ENCODE measurements at regions not wholly inside any gene's neighbourhood (a gene's known extent, or its start where the extent isn't known, plus 50 kb on each side); places are given as distances from the start of the nearest gene placed in this dataset.
"Not testable (repeated sequence)": the region's sequence is repeated elsewhere in the genome, so short reads cannot be mapped to it uniquely, and the experiment has no call there.

DNA sequence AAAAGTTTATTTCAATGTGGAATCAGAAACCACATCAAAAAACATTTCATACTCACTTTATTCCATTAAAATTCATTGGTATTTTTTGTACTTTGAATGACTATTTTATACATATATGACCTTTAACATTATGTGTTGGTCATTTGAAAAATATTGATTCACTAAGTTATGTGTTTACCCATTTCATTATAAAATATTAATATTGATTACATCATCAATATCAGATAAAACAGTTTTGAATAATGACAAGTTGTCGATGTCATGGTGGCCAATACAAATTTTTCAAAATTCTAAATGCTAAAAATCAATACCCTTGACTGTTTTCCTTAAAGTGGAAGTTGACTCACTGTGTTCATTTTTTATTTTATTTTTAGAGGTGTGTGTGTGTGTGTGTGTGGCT, 239.7 kb upstream of the ROBO1 start:
- DNase-seq: no peak

DNA sequence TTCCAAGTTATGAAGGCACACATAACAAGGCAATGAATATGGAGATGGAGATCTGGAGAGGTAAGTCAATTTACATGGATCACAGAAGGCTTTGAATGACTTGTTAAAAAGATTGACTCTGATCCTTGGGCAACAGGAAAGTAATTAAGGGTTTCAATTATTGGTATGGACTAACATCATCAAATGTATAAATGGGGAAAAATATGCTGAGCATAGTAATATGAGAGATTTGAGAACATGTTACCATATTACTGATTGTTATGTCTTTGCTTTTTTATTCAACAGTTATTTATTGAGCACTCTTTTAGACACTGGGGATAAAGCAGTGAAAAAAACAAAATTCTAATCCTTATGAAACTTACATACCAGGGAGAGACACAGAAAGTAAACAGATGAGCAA, 238.5 kb upstream of the ROBO1 start:
- DNase-seq: no peak

DNA sequence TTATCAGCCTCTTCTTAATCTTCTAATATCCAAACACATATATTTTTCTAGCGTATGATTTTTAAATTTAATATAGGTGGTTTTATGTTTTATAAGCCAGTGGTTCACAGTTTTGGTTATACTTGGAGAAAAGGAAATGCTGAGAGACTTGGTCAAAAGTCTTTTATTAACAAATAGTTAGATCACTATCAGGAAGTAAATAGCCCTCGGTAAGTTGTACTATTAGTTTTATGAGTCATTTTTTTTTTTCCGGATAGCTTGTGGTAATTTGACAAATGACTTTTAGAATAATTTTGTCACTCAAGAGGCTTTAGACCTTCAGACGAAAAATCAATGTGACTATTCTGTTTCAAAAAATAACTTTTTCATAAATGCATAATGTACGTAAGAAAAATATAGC, 232.2 kb upstream of the ROBO1 start:
- DNase-seq: no peak

DNA sequence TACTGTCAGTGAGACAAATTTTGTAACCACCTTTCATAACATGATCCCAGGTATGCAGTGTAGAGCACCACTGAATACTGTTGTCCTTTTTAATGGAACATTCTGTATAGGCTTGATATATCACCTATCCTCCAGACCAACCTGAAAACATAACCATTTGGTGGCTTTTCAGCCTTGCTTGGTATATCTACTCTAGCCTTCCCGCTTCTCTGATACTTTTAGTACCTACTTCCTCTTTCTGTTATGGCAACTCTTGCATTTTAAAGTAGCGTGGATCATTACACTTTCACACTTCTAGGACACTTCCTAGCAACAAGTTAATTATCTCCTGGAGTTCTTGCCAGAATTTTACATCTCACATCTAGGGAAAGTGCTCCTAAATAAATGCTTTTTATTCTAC, 226.6 kb upstream of the ROBO1 start:
- DNase-seq: no peak

DNA sequence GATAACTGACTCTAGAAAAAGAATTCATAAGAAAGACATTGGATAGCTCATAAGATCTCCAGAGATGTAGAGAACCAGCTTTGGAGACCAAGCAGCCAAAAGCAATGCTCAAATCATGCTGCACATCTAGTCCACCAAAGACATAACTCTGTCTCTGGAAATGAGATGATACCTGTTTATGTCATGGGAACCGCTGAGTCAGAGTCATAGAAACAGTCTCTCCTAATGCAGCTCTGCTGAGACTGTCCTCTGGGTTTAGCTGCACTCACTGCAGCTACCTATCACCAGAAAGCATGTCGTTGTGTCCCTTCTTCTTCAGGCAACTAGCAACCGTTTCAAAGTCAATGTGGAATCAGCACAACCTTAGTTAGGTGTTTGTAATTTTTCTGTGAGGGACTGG, 218.5 kb upstream of the ROBO1 start:
- DNase-seq: no peak

DNA sequence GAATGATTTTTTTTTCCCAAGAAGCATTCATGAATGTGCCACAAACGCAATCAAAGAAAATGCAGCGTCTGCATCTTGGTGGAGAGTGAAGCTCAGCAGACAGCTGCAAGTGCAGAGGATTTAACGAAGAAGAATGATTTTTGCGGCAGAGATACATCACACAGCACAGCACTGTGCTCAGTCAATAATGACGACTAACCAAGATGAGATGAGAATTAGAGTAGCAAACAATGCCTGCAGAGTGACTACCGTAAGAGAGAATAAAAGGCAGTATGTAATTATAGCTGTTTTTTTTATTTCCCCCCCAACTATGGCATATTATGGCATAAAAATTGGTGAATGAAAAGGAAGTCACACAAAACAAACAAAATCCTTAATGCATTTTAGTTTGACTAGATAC, 218.0 kb upstream of the ROBO1 start:
- DNase-seq: no peak

DNA sequence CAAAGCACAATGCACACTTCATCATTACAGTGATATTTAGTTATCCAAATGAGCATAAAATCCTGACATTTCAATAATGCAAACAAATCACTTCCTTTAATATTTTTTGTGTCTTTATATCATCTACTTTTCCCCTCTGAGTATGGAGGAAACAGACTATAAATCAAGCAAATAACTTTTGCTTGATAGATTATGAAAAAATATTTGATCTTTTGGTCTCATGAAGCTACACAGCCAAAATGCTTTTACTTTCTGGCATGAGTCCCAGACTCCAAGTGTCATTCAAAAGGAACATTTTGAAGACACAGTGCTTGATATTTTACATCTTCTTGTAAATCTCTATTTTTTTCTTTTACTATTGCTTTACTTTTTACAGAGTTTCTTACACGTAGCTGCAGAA, 215.3 kb upstream of the ROBO1 start:
- no peak for DNase-seq

DNA sequence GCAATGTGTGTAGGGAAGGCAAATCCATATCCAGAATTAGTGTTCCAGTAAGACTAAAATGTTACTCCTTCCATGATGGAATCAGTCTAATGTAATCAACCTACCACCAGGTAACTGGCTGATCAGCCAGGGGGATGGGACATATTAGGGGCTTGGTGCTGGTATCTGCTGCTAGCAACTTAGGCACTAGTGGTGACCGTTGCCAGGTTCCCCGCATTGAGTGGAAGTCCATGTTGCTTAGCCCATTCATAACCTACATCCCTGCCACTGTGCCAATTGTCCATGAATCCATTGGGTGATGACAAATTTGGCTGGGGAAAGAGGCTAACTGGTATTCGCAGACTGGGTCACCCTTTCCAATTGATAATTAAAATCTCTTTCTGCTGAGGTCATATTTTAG, 212.2 kb upstream of the ROBO1 start:
- DNase-seq: no peak

DNA sequence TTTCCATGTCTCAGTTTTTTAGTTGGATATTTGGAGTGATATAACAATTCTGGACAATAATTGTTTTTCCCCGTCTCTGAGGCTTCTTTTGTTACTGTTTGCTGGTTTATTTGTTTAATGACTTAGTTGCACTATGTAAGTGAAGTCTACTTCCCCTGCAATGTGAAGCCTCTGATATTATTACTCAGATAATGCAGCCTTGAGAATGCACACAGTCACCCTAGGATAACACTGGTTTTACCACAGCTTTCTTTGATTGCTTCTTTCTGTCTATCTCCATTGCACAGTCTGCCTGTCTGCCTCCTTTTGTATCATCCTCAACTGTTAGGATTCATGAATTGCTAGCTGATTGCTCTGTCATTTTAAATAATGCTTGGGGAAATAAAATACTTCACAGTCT, 208.7 kb upstream of the ROBO1 start:
- DNase-seq: no peak

DNA sequence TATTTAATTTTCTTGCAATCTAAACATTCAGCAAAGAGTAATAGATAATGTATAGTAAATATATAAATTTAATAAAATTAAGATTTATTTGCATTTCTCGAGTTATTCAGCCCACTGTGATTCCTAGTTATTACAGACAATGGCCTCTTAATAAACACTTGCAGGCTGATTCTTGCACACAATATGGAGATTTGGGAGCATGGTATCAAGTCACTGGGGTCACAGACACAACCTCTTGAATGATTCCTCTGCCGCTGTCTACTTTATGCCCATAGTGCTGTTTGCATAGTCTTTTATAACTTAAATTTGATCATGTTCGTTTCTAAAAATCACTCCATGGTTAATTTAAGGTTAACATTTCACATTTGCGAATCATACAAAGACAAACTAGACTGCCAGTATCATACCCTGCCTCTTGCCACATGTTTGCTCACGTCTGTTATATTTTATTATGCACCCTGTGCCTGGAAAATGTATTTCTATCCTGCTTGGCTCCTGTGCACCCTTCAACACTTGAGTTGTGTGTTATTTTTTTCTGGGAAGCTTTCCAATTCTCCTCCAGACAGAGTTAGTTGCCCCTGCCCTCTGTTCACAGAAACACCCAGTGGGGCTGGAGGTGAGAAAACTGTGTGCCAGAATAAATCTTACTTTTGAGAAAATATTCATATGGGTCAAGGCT, 206.3 kb upstream of the ROBO1 start:
- DNase-seq: no peak

DNA sequence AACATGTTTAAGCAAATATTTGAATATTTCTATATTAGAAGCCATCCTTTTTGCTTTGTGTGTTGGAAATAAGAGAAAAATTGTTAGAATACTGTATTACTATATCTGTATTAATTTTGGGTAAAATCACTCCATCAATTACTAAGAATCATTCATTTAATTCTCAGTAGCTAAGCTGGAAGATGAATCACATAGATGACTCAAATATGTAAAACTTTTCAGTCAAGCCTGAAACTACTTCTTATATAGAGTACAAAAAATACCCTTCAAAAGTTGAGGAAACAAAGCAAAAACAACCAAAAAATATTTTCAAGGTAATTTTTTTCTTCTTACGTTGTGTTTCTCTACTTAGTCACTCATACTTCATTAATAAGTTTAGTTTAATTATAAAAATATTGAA, 205.7 kb upstream of the ROBO1 start:
- DNase-seq: no peak

DNA sequence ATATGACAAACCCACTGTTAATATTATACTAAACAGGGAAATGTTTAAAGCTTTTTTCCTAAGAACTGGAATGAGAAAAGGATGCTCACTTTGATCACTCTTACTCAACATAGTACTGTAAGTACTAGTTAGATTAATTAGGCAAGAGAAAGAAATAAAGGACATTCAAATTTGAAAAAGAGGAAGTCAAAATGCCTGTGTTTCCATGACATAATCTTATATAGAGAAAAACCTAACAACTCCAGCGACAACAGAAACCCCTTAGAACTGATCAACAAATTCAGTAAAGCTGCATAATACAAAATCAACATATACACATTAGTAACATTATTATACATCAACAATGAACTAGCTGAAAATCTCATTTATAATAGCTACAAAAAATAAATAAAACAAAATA, 200.6 kb upstream of the ROBO1 start:
- no peak for DNase-seq

DNA sequence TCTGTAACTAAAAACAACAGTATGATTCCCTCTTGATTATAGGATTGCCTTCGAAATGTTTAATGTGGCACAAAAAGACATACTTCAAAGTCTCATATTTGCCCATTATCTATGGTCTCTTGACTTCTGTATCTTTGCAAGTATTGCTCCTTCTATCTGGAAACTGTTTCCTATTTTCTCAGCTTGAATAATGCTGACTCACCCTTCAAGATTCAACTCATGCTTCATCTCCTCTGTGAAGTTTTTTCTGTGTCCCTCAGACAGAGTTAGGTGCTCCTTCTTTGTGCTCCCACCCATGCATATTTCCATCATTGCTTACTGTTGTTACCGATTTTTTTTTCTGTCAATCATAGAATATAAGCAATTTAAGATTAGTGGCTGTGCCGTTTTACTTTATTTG, 192.8 kb upstream of the ROBO1 start:
- no peak for DNase-seq

DNA sequence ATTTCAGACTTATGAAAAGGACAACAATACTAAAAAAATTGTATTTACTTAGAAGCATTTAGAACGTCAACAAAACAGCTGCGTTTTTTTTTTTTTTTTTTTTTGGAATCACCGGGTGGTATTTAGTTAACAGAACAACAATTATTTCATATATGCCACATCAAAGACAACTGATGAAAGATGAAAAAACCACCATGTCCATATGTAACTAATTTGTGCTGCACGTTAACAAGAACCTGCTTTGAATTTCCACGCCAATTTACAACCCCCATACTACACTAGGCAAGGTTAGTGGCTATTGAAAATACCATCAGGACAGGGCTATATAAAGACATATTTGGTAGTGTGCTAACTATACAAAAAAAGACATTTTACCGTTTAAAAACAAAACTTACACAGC, 189.3 kb upstream of the ROBO1 start:
- DNase-seq: no peak

DNA sequence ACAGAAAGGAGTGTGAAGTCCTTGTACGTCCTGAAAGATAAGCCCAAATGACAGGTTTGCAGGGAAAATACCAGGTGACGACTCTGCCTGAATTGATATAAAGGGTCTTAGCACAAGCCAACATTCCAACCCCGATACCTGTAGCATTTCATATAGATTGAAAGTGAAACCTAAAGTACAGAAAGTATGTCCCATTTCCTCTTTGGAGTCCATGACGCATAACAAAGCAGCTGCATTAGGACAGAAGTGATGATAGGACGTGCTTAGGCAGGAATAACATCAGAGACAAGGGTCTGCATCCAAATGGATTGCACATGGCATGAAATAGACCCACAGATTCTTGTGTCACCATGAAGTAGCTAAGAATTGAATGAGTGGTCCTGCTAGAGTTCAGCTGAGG, 187.0 kb upstream of the ROBO1 start:
- DNase-seq: no peak

DNA sequence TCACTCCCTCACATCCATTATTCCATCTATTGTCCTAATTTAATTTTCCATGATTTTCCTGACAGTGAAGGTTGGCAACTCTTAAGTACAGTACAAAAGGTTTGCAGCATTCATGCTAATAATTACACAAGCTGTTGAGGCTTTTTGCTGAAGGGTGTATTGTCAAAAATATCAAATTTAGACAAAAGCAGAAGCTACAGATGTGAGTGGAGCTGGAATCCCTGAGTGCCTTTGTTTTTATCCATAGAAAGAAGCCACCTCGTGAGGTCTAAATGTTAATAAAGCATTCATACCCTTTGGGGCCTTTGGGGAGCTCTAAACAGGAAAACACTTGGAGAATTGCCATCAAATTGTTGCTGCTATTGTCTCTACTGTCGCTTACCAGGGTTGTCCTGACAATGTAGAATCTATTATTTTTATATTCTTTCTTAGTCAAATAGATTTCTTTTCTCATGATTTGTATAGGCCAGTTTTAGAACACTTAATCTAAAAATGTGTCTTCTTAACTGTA, 185.8 kb upstream of the ROBO1 start:
- DNase-seq: no peak

DNA sequence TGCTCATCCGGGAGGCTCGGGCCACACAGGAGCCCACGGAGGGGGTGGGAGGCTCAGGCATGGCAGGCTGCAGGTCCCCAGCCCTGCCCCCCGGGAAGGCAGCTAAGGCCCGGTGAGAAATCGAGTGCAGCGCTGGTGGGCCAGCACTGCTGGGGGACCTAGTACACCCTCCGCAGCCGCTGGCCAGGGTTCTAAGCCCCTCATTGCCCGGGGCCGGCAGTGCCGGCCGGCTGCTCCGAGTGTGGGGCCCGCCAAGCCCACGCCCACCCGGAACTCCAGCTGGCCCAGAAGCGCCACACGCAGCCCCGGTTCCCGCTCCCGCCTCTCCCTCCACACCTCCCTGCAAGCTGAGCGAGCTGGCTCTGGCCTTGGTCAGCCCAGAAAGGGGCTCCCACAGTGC, 183.6 kb upstream of the ROBO1 start:
- not testable (repeated sequence) for DNase-seq

DNA sequence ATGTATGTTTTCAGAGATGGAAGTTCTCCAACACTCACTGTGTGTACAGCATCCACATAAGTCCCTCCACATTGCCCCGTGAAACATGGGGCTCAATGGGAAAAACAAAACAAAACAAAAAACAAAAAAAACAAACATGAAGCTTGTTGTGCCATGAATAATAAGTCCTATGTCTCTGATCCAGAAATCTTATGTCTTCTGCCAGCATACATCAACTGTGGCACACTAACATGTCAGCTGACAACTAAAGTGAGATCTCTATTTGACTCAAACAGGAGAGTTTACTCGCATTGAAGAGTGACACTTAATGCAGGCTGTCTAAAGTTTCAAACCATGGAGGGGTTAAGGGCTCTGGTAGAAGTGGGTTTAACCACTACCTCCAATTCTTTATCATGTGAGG, 180.2 kb upstream of the ROBO1 start:
- no peak for DNase-seq

DNA sequence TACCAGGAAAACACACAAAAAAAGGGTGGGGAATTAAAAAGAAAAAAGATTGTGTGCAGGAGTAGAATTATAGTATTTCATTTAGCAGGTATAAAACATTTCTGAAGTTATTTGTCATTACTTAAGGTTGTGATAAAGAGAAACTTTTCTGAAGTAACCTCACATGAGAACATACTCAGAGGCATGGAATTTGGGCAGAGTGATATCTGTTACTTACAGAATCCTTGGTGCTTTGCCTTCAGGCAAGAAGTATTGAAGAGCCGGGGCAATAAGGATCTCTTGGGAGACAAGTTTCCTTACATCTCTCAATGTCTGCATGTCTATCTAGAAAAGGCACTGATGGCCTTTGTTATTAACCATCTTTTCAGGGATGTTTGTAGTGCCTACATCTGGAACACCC, 179.7 kb upstream of the ROBO1 start:
- no peak for DNase-seq

DNA sequence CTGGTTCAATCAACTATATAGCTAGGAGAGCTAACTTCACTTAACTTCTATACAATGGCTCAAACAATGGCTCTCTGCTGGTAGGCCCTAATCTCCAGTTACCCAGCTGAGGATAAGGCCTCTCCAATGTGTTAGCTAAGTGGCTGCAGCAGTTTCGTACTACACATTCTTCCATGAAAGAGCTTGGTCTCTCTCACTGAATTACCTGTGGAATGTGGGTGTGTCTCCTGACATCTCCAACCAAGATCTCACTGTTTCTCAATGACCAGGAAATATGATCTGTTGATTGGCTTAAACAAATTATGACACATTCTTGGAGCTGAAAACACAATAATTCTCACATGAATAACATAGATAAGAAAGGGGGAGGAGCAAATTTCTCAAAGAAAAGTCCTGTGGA, 169.8 kb upstream of the ROBO1 start:
- DNase-seq: no peak

DNA sequence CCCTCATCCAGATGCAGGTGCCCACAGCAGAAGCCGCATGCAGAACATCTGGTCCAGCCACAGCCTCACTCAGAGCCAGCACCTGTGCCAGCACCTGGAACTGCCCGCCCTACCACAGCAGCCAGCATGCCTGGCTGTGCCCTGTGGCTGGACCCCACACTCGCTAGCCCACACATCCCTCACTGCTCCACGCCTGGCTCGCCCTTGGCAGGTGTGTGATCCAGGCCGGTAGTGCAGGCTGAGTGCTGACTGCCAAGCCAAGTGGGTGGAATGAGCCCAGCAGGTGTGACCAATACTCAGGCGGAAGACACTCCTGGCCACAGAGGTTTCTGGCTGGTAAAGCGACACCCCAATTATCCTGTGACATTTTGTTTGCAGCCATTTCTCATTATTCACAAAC, 162.4 kb upstream of the ROBO1 start:
- DNase-seq: no peak

DNA sequence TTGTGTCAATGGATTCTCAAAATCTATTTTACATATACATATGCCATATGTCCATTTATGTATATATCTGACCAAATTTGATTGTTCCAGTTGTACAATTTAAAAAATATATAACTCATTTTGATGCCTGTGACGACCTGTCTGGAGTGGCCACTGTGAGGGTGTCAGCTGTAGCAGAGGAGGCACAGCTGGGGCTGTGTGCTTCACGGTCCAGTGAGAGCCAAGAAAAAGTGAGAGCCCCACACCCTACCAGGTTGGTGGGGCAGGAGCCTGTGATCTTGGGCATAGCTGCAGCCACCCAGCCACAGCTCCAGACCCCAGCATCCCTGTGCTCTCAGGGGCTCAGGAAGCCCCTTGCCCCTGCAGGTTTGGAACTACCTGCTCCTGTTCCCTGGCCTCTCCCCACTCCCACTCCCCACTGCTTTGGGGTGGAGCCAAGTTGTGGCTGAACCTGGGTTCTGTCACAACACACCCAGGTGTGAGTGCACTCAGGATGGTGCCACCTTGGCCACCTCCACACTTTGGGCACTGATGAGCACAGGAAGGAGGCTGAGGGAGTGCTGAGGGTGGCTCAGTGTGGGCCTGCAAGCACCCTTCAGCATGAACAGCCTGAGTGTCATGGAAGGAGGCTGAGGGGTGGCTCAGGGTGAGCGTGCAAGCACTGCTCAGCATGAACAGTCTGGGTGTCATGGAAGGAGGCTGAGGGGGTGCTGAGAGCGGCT, 161.1 kb upstream of the ROBO1 start:
- DNase-seq: no peak

DNA sequence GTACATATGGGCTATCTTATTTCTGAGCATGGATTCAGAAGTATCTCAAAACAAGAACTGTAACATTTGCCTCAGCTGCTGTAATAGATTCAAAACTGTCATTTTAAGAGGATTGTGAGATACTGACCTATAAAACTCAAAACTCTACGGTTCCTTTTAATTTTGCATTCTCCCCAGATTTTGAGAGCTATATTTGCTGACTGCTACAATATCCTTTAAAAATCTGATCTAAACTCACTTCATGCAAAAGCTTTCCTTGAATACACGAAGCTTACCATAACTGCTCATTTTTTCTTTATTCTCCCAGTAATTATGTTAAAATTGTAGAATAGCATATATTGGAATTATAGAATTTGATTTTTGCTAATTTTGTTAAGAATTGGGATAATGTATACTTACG, 158.7 kb upstream of the ROBO1 start:
- no peak for DNase-seq

DNA sequence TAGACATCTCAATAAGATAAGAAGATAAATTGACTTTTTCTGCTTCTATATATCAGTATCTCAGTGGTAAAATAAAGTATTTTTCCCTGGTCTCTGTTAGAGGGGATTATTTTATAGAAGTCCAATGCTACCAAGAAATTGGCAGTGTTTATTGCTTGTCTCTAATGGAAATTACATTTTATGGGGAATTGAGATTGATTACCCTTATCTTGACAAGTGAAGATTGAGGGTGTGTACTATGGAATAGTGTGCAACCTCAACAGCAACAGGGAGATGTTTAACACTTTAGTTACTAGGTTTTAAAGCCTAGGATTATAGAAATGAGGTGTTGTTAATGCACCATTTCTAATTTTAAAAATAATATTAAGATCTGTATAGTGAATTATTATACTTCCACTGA, 154.8 kb upstream of the ROBO1 start:
- no peak for DNase-seq

DNA sequence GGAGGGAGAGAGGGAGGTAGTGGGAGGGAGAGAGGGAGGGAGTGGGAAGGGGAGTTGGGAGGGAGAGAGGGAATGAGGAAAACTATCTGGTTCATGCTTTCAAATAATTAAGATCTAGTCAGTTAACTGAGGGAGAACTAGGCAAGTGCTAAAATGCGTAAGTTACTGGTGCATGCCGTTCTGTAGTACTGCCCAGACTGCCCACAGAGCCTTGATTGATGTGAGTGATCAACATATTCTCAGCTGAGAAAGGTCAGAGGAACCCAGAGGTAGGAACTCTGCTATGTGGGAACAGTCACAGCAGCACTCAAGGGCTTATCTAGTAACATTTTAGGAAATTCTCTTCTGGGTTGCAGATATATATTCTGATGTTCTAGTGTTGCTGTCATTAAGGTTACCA, 149.8 kb upstream of the ROBO1 start:
- no peak for DNase-seq

All from cerebellar nuclear complex (tissue), 1 donor.